Activated T-helper 1 cell treated with anti-CD3 and anti-CD28 coated beads, Interleukin-2, amount 50 U/mL, for 16 hours (primary cell): ENCODE measurements at regions not wholly inside any gene's neighbourhood (a gene's known extent, or its start where the extent isn't known, plus 50 kb on each side); places are given as distances from the start of the nearest gene placed in this dataset.
"Not testable (repeated sequence)": the region's sequence is repeated elsewhere in the genome, so short reads cannot be mapped to it uniquely, and the experiment has no call there.

ENCODE experiments used
- DNase-seq, 2 donors: peaks; one replicate each; pipeline ENCODE4 v3.0.0-alpha.2; 2020; ENCODE audit warnings: low read depth in 1 of 2, low spot score in 1 of 2

GRCh38 chr19:20388706-20389225 lies 176.8 kb downstream of the ZNF737 start:
- DNase-seq = no peak

GRCh38 chr19:20385061-20385460 lies 180.5 kb downstream of the ZNF737 start:
- no peak for DNase-seq

- no peak for DNase-seq
These were observed 193.7 kb downstream of the ZNF737 start for GRCh38 chr19:20371911-20372310.

- DNase-seq = not testable (repeated sequence)
These were observed 194.3 kb downstream of the ZNF737 start for GRCh38 chr19:20371304-20371703.

GRCh38 chr19:20367811-20368294 lies 197.7 kb downstream of the ZNF737 start:
- no peak for DNase-seq

GRCh38 chr19:20365146-20365545 lies 198.1 kb downstream of the ZNF486 start:
- DNase-seq = no peak

GRCh38 chr19:20359933-20360720 lies 193.1 kb downstream of the ZNF486 start:
- DNase-seq = no peak

GRCh38 chr19:20358841-20359465 lies 191.9 kb downstream of the ZNF486 start:
- DNase-seq = not testable (repeated sequence)

- no peak for DNase-seq
These were observed 190.9 kb downstream of the ZNF486 start for GRCh38 chr19:20357921-20358320.

- no peak for DNase-seq
These were observed 184.2 kb downstream of the ZNF486 start for GRCh38 chr19:20351244-20351643.

- no peak for DNase-seq
These were observed 182.2 kb downstream of the ZNF486 start for GRCh38 chr19:20349206-20349605.

- DNase-seq = no peak
These were observed 172.4 kb downstream of the ZNF486 start for GRCh38 chr19:20339444-20339843.

- DNase-seq = no peak
These were observed 167.7 kb downstream of the ZNF486 start for GRCh38 chr19:20334760-20335159.

GRCh38 chr19:20333508-20333907 lies 166.5 kb downstream of the ZNF486 start:
- no peak for DNase-seq

GRCh38 chr19:20325151-20325550 lies 158.1 kb downstream of the ZNF486 start:
- no peak for DNase-seq

GRCh38 chr19:20321139-20321763 lies 154.2 kb downstream of the ZNF486 start:
- no peak for DNase-seq

- DNase-seq = no peak
These were observed 153.2 kb downstream of the ZNF486 start for GRCh38 chr19:20320191-20320590.

GRCh38 chr19:20318616-20319015 lies 151.6 kb downstream of the ZNF486 start:
- DNase-seq = no peak

GRCh38 chr19:20315543-20315942 lies 148.5 kb downstream of the ZNF486 start:
- no peak for DNase-seq

GRCh38 chr19:20313894-20314293 lies 146.9 kb downstream of the ZNF486 start:
- no peak for DNase-seq

GRCh38 chr19:20307127-20307526 lies 140.1 kb downstream of the ZNF486 start:
- no peak for DNase-seq

GRCh38 chr19:20296314-20296713 lies 129.3 kb downstream of the ZNF486 start:
- not testable (repeated sequence) for DNase-seq
